Peyer's patch (tissue), 4 donors: ENCODE measurements at regions not wholly inside any gene's neighbourhood (a gene's known extent, or its start where the extent isn't known, plus 50 kb on each side); places are given as distances from the start of the nearest gene placed in this dataset.

ENCODE experiments used
- CTCF ChIP-seq, 6 experiments: fragments of 450-650 bp in 4 of 6; fragments of 200-600 bp in 2 of 6; sonication (generic) in 1 of 6; IDR thresholded peaks; one replicate each; pipeline ENCODE4 v1.5.1; 2017 to 2019; ENCODE audit warnings: antibody characterized with exemption in 6 of 6, mild to moderate bottlenecking in 3 of 6, moderate library complexity in 1 of 6
- POLR2A ChIP-seq, 2 donors: fragments of 450-650 bp; IDR thresholded peaks; one replicate each; pipeline ENCODE4 v1.5.1; 2017; ENCODE audit warnings: antibody characterized with exemption in 2 of 2, mild to moderate bottlenecking in 2 of 2, moderate library complexity in 2 of 2

- no peak for TF ChIP-seq CTCF (IDR thresholded peaks at IDR 0.05)
- TF ChIP-seq POLR2A (IDR thresholded peaks at IDR 0.05), result no peak
These were observed 732.3 kb upstream of the GOLIM4 start for GRCh38 chr3:168828014-168828413.
